IPS-18a (cell line): ENCODE measurements at regions not wholly inside any gene's neighbourhood (a gene's known extent, or its start where the extent isn't known, plus 50 kb on each side); places are given as distances from the start of the nearest gene placed in this dataset.

Experiments used
- H3K27ac ChIP-seq: one replicate; pipeline ENCODE4 v1.5.1; 2013; ENCODE audit warnings: low read length
- H3K27me3 ChIP-seq: one replicate; pipeline ENCODE4 v1.6.1; 2013; ENCODE audit warnings: mild to moderate bottlenecking, low read length; ENCODE audit not compliant: control insufficient read depth, insufficient read depth
- H3K36me3 ChIP-seq: one replicate; pipeline ENCODE4 v1.6.1; 2013; ENCODE audit warnings: low read depth, low read length; ENCODE audit not compliant: control insufficient read depth
- H3K4me1 ChIP-seq: one replicate; pipeline ENCODE4 v1.6.1; 2013; ENCODE audit warnings: low read depth, low read length; ENCODE audit not compliant: control insufficient read depth
- H3K4me3 ChIP-seq: one replicate; pipeline ENCODE4 v1.5.1; 2013; ENCODE audit warnings: low read length
- H3K9ac ChIP-seq: one replicate; pipeline ENCODE4 v1.6.1; 2013; ENCODE audit warnings: mild to moderate bottlenecking, low read length, moderate library complexity
- H3K9me3 ChIP-seq: one replicate; pipeline ENCODE4 v1.6.1; 2013; ENCODE audit warnings: low read depth, low read length; ENCODE audit not compliant: control insufficient read depth

- H3K9me3 ChIP-seq = no peaks in the 10 kb centered on the region
- no peak overlapping the region for H3K27ac ChIP-seq
- H3K9ac ChIP-seq = no peak overlapping the region
- no peaks in the 10 kb centered on the region for H3K36me3 ChIP-seq
- peaks cover 7% of the 10 kb centered on the region for H3K4me1 ChIP-seq
- H3K27me3 ChIP-seq = no peaks in the 10 kb centered on the region
- no peak overlapping the region for H3K4me3 ChIP-seq
Measured at GRCh38 chr3:137471130-137471529, 293.0 kb upstream of the SOX14 start.

GRCh38 chr3:137471558-137472204 lies 292.4 kb upstream of the SOX14 start:
- Histone ChIP-seq H3K9me3 (no peaks in the 10 kb centered on the region), H3K27ac (no peak overlapping the region), H3K4me1 (peaks cover 7% of the 10 kb centered on the region), H3K36me3 (no peaks in the 10 kb centered on the region), H3K27me3 (no peaks in the 10 kb centered on the region), H3K4me3 (no peak overlapping the region), H3K9ac (no peak overlapping the region)

GRCh38 chr3:137477614-137478013 lies 286.5 kb upstream of the SOX14 start:
- no peaks in the 10 kb centered on the region for H3K4me1 ChIP-seq
- H3K9ac ChIP-seq = no peak overlapping the region
- H3K36me3 ChIP-seq = no peaks in the 10 kb centered on the region
- H3K4me3 ChIP-seq = no peak overlapping the region
- H3K9me3 ChIP-seq = no peaks in the 10 kb centered on the region
- H3K27ac ChIP-seq = no peak overlapping the region
- H3K27me3 ChIP-seq = no peaks in the 10 kb centered on the region

DNA sequence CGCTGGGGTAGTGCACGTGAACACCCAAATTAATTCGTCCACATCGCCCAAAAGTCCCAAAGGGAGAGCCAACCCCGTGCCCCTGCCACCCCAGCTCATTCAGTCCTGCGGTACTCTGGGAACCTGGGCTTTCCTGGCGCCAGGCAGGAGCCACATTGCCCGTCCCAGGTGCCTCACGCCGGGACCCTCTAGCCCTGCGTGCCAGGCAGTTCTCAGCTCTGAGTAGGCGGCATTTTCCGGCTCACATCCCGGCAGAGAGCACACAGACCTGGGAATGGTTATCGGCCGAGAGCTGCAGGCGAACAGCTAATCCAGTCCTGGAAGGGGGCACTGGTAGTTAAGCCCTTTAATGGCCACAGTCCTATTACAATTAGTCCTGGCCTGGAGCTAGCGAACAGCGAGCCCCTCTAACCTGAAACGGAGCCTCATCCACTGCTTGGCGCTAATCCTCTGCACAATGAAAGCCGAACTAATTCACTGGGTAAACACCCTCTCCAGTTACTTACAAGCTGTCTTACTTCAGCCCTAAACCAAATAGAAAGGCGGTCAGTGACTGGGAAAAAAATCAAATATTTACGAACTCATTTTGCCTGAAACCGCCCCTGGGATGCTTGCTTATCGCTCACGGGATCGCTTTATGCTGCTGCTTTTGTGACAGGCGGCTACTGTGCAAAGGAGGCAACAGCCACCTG lies 254.6 kb upstream of the SOX14 start:
- Histone ChIP-seq H3K9ac (no peak overlapping the region), H3K27ac (no peak overlapping the region), H3K4me1 (no peaks in the 10 kb centered on the region), H3K9me3 (no peaks in the 10 kb centered on the region), H3K36me3 (no peaks in the 10 kb centered on the region), H3K4me3 (no peak overlapping the region), H3K27me3 (no peaks in the 10 kb centered on the region)

- Histone ChIP-seq H3K9me3 (no peaks in the 10 kb centered on the region), H3K27me3 (no peaks in the 10 kb centered on the region), H3K9ac (no peak overlapping the region)
Measured at GRCh38 chr3:137511655-137512054, 252.5 kb upstream of the SOX14 start.

DNA sequence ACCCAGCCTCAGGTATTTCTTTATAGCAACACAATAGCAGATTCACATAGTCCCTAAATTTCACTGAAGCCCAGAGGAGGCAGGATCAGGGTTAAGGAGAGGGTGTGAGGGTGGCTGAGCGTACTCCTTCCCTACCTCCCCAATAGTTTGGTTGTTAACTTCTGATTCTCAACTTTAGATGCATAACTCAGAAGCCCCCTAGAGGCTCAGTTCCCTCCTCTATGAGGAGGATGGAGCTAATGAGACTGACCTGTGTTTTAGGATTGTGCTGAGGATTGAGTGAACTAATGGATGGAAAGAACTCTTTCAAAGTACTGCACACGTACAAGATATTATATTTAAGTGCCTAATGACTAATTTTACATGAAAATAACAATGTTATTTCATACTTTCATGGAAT lies 249.3 kb upstream of the SOX14 start:
- Histone ChIP-seq H3K36me3 (no peaks in the 10 kb centered on the region), H3K9ac (no peak overlapping the region), H3K27ac (no peak overlapping the region), H3K4me1 (no peaks in the 10 kb centered on the region), H3K4me3 (no peak overlapping the region), H3K9me3 (no peaks in the 10 kb centered on the region), H3K27me3 (no peaks in the 10 kb centered on the region)

More at GRCh38 chr3:137511655-137512054, 252.5 kb upstream of the SOX14 start:
- H3K4me1 ChIP-seq = no peaks in the 10 kb centered on the region
- H3K4me3 ChIP-seq = no peak overlapping the region
- H3K27ac ChIP-seq = no peak overlapping the region
- no peaks in the 10 kb centered on the region for H3K36me3 ChIP-seq

DNA sequence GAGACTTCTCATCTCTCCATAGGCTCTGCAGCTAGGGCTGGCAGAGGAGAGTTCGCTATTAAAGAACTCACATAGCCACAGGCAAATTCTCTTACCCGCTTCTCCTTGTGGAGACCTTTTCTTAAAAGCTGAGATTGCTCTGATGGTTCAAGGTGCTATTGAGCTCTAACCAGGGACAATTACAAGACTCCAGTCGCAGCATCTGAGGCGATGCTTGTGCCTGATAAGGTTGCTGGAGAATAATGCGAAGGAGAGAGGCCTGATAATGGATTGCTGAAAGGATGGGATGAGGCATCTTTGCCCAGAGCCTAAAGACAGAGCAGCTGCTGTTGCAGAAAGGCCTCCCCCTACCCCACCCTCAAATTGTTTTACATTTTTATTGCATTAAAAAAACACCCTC lies 244.5 kb upstream of the SOX14 start:
- Histone ChIP-seq H3K36me3 (no peaks in the 10 kb centered on the region), H3K4me3 (no peak overlapping the region), H3K27me3 (no peaks in the 10 kb centered on the region), H3K9me3 (no peaks in the 10 kb centered on the region), H3K9ac (no peak overlapping the region), H3K4me1 (no peaks in the 10 kb centered on the region), H3K27ac (no peak overlapping the region)

- no peaks in the 10 kb centered on the region for H3K27me3 ChIP-seq
- no peak overlapping the region for H3K9ac ChIP-seq
- no peaks in the 10 kb centered on the region for H3K4me1 ChIP-seq
- H3K9me3 ChIP-seq = no peaks in the 10 kb centered on the region
- no peak overlapping the region for H3K4me3 ChIP-seq
- H3K36me3 ChIP-seq = no peaks in the 10 kb centered on the region
- H3K27ac ChIP-seq = no peak overlapping the region
Measured at GRCh38 chr3:137524751-137525150, 239.4 kb upstream of the SOX14 start.

DNA sequence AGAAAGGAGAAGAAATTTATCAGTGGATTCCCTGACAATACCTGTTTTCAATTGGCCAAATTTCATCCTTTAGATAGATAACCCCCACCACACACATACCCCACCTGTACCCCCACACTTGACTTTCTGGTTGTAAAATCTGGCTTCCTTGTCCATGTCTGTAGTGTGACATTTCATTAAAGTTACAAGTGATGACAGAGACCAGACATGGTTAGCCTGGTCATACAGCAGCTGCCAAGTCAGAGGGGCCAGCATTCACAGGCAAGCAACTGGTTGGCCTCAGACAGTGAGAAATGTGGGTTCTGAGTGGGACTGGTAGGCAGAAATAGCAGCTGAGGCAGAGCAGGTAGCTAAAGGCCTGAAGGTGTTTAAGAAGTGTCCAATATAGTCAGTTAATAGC lies 238.6 kb upstream of the SOX14 start:
- Histone ChIP-seq H3K27ac (no peak overlapping the region), H3K4me3 (no peak overlapping the region)

GRCh38 chr3:137542049-137542448 lies 222.1 kb upstream of the SOX14 start:
- Histone ChIP-seq H3K9ac (no peak overlapping the region), H3K36me3 (no peaks in the 10 kb centered on the region), H3K4me1 (no peaks in the 10 kb centered on the region), H3K27ac (no peak overlapping the region), H3K9me3 (no peaks in the 10 kb centered on the region), H3K27me3 (no peaks in the 10 kb centered on the region), H3K4me3 (no peak overlapping the region)

More for the DNA sequence above, 238.6 kb upstream of the SOX14 start:
- Histone ChIP-seq H3K9me3 (no peaks in the 10 kb centered on the region), H3K4me1 (no peaks in the 10 kb centered on the region), H3K36me3 (no peaks in the 10 kb centered on the region), H3K27me3 (no peaks in the 10 kb centered on the region), H3K9ac (no peak overlapping the region)

GRCh38 chr3:137554242-137554641 lies 209.9 kb upstream of the SOX14 start:
- Histone ChIP-seq H3K9me3 (no peaks in the 10 kb centered on the region), H3K9ac (no peak overlapping the region), H3K36me3 (no peaks in the 10 kb centered on the region), H3K27ac (no peak overlapping the region), H3K27me3 (no peaks in the 10 kb centered on the region), H3K4me1 (no peaks in the 10 kb centered on the region), H3K4me3 (no peak overlapping the region)

- Histone ChIP-seq H3K4me1 (peaks cover 6% of the 10 kb centered on the region), H3K36me3 (no peaks in the 10 kb centered on the region), H3K9me3 (no peaks in the 10 kb centered on the region), H3K27me3 (no peaks in the 10 kb centered on the region), H3K9ac (no peak overlapping the region), H3K4me3 (no peak overlapping the region), H3K27ac (no peak overlapping the region)
Measured at GRCh38 chr3:137568880-137569279, 195.2 kb upstream of the SOX14 start.
